ENCODE measurements at regions not wholly inside any gene's neighbourhood (a gene's known extent, or its start where the extent isn't known, plus 50 kb on each side); places are given as distances from the start of the nearest gene placed in this dataset.

DNA sequence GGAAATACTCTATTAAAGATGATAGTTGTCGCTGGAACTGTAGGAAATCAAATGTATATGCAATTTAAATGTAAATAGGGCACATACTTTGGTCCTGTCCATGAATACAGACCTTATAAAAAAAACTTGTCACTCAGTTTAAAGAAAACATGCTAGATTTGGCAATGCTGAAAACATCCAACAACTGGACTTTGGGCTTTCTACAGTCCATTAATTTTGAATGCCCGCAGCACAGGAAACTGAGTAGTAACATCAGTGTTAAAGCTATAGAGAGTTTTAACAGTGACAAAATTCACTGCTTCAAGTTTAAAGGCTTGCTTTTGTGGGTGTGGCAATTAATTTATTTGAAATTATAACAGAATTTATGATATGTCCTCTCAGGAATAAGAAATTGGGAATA is 578.4 kb downstream of the TRIML1 start:
- TF ChIP-seq, protein P1, sequence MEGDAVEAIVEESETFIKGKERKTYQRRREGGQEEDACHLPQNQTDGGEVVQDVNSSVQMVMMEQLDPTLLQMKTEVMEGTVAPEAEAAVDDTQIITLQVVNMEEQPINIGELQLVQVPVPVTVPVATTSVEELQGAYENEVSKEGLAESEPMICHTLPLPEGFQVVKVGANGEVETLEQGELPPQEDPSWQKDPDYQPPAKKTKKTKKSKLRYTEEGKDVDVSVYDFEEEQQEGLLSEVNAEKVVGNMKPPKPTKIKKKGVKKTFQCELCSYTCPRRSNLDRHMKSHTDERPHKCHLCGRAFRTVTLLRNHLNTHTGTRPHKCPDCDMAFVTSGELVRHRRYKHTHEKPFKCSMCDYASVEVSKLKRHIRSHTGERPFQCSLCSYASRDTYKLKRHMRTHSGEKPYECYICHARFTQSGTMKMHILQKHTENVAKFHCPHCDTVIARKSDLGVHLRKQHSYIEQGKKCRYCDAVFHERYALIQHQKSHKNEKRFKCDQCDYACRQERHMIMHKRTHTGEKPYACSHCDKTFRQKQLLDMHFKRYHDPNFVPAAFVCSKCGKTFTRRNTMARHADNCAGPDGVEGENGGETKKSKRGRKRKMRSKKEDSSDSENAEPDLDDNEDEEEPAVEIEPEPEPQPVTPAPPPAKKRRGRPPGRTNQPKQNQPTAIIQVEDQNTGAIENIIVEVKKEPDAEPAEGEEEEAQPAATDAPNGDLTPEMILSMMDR (IDR thresholded peaks at IDR 0.05; ENCODE audit: extremely low read depth, insufficient read depth, missing control alignments) = no peak
- DNase-seq (ENCODE audit: low spot score) = no peak
- in situ Hi-C loops (cut with MboI; ENCODE audit: low pct_unique_long_range_greater_than_20kb, low sequenced_read_pairs, unreplicated experiment) = no loop called here

DNA sequence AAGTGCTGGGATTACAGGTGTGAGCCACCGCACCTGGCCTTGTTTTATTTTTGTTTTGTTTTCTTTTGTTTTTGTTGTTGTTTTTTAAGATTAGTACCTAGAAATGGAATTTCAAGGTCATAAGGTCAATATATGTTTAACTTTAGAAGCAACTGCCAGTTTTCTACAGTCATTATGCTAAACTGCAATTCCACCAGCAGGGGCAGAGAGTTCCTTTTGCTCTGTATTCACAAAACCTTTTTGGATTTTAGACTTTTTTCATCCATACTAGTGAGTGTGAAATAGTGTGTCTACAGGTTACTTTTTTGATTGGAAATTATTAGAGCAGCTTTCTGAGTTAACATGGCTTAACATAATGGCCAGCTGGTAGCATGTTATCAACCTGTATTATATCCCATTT is 580.6 kb downstream of the TRIML1 start:
- TF ChIP-seq, protein P1 (IDR thresholded peaks at IDR 0.05; ENCODE audit: extremely low read depth, insufficient read depth, missing control alignments) = no peak
- in situ Hi-C loops (cut with MboI; ENCODE audit: low pct_unique_long_range_greater_than_20kb, low sequenced_read_pairs, unreplicated experiment) = no loop called here
- no peak for DNase-seq (ENCODE audit: low spot score)

DNA sequence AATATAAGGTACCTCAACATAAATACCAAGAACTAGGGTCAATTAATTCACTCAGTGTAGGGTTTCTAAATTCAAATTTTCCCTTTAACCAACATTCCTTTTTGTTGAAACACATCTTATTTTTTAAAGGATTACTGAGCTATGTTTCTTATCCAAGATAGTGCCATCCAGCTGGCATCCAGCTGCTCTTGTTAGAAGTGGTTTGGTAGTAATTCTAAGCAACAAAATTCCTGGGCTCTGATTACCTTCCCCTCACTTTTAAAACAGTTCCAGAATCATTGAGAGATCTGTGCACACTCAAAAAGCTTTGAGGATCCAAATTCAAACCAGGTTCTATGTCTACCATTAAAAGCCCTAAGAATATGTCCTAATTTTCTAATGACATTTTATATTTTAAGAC is 583.7 kb downstream of the TRIML1 start:
- TF ChIP-seq, protein P1 (IDR thresholded peaks at IDR 0.05; ENCODE audit: extremely low read depth, insufficient read depth, missing control alignments) = no peak
- DNase-seq (ENCODE audit: low spot score) = no peak
- in situ Hi-C loops (cut with MboI; ENCODE audit: low pct_unique_long_range_greater_than_20kb, low sequenced_read_pairs, unreplicated experiment) = no loop called here

DNA sequence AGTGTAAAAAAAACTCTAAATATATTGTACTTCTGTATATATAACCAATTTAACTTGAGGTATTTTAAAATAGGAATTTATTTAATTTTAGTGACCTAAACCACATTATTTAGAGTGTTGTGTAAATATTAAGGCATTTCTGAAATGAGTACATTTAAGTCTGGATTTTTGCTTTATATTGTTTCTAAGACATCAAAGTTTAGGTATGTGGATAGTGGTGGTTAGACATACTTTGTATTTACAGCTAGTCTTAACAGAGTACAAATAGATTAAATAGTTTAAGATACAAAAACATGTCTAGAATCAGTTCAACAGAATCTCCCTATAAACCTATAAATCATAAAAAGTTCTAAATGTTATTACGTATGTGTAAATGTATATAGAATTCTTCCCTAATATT is 588.5 kb downstream of the TRIML1 start:
- TF ChIP-seq, protein P1 (IDR thresholded peaks at IDR 0.05; ENCODE audit: extremely low read depth, insufficient read depth, missing control alignments) = no peak
- no peak for DNase-seq (ENCODE audit: low spot score)
- in situ Hi-C loops (cut with MboI; ENCODE audit: low pct_unique_long_range_greater_than_20kb, low sequenced_read_pairs, unreplicated experiment) = no loop called here

DNA sequence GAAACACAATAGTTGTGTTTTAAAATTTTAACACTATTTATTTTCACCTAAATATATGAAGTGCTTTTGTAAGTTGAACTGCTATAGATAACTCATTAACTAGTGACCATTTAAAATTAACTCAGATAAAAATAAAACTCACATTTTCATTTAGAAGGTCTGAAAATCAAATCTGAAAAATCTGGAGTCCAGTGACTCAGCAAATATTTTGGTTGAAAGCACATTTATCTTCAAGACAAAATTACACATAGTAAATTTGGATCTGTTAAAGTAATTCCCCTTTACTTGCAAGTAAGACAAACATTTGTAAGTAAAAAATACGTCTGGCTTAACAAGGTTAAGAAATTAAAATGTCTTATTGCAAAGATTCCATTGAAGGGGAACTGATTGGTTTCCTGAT is 589.1 kb downstream of the TRIML1 start:
- DNase-seq (ENCODE audit: low spot score) = no peak
- in situ Hi-C loops (cut with MboI; ENCODE audit: low pct_unique_long_range_greater_than_20kb, low sequenced_read_pairs, unreplicated experiment) = no loop called here
- TF ChIP-seq, protein P1 (IDR thresholded peaks at IDR 0.05; ENCODE audit: extremely low read depth, insufficient read depth, missing control alignments) = no peak

DNA sequence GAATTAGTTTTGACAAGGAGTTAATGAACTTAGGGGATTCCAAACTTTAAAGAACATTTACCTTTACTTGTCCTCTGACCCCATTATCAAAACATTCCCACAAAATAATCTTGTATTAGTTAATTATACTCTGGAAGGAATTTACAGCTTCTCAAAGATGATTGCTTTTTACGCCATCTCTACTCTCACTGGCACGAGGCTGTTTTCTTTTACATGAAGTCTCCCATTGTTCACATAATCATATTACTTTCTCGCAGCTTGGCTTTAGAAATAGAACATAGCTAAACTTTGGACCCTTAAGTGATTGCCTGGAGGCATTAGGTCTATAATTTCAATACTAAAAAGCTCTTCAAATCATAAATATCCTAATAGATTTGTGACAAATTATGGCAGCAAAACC is 592.9 kb downstream of the TRIML1 start:
- DNase-seq (ENCODE audit: low spot score) = no peak
- in situ Hi-C loops (cut with MboI; ENCODE audit: low pct_unique_long_range_greater_than_20kb, low sequenced_read_pairs, unreplicated experiment) = no loop called here
- TF ChIP-seq, protein P1 (IDR thresholded peaks at IDR 0.05; ENCODE audit: extremely low read depth, insufficient read depth, missing control alignments) = no peak

DNA sequence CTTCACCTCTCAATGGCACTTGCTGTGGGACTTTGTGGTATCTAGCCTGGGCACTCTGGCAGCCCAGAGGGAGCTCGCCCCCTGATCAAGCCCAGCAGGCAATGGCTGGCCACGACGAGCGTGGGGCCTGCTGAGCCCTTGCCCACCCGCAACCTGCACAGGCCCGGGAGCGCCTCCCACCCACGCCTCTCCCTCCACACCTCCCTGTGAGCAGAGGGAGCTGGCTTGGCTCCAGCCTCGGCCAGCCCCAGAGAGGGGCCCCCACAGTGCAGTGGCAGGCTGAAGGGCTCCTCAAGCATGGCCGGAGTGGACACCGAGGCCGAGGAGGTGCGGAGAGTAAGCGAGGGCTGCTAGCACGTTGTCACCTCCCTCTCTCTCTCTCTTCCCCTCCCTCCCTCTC is 595.8 kb downstream of the TRIML1 start:
- no peak for DNase-seq (ENCODE audit: low spot score)
- in situ Hi-C loops (cut with MboI; ENCODE audit: low pct_unique_long_range_greater_than_20kb, low sequenced_read_pairs, unreplicated experiment) = no loop called here
- TF ChIP-seq, protein P1 (IDR thresholded peaks at IDR 0.05; ENCODE audit: extremely low read depth, insufficient read depth, missing control alignments) = no peak
